Ishikawa (cell line): ENCODE measurements at regions not wholly inside any gene's neighbourhood (a gene's known extent, or its start where the extent isn't known, plus 50 kb on each side); places are given as distances from the start of the nearest gene placed in this dataset.

ENCODE experiments used
- CEBPB ChIP-seq: IDR thresholded peaks from 2 replicates; pipeline ENCODE4 v1.6.1; 2012
- CREB1 ChIP-seq: IDR thresholded peaks from 2 replicates; pipeline ENCODE4 v1.6.1; 2012; ENCODE audit warnings: low read depth
- EGR1 ChIP-seq: IDR thresholded peaks from 2 replicates; pipeline ENCODE4 v1.6.1; 2012
- EP300 ChIP-seq: IDR thresholded peaks from 2 replicates; pipeline ENCODE4 v1.6.1; 2012; ENCODE audit warnings: borderline replicate concordance
- FOXM1 ChIP-seq: IDR thresholded peaks from 2 replicates; pipeline ENCODE4 v1.6.1; 2012; ENCODE audit warnings: low read depth, borderline replicate concordance
- MAX ChIP-seq: IDR thresholded peaks from 2 replicates; pipeline ENCODE4 v1.6.1; 2012
- NFIC ChIP-seq: IDR thresholded peaks from 2 replicates; pipeline ENCODE4 v1.6.1; 2012
- RAD21 ChIP-seq: IDR thresholded peaks from 2 replicates; pipeline ENCODE4 v1.6.1; 2012; ENCODE audit warnings: low read depth
- REST ChIP-seq: IDR thresholded peaks from 2 replicates; pipeline ENCODE4 v1.6.1; 2012; ENCODE audit warnings: low read depth, mild to moderate bottlenecking
- TAF1 ChIP-seq: IDR thresholded peaks from 2 replicates; pipeline ENCODE4 v1.6.1; 2012; ENCODE audit warnings: low read depth, mild to moderate bottlenecking
- TCF12 ChIP-seq: IDR thresholded peaks from 2 replicates; pipeline ENCODE4 v1.6.1; 2012; ENCODE audit warnings: low read depth
- TEAD4 ChIP-seq: IDR thresholded peaks from 2 replicates; pipeline ENCODE4 v1.6.1; 2012
- USF1 ChIP-seq: IDR thresholded peaks from 2 replicates; pipeline ENCODE4 v1.6.1; 2012
- YY1 ChIP-seq: IDR thresholded peaks from 2 replicates; pipeline ENCODE4 v1.6.1; 2012; ENCODE audit warnings: low read depth
- ZBTB7A ChIP-seq: IDR thresholded peaks from 2 replicates; pipeline ENCODE4 v1.6.1; 2012; ENCODE audit warnings: low read depth

GRCh38 chr2:16222326-16222725 is 282.0 kb downstream of the MYCN start:
- TF ChIP-seq MAX (no peak), CREB1 (no peak), REST (no peak), TAF1 (no peak), NFIC (no peak), EP300 (no peak), USF1 (no peak), RAD21 (no peak), CEBPB (no peak), ZBTB7A (no peak), EGR1 (no peak), TCF12 (no peak), TEAD4 (no peak), YY1 (no peak), FOXM1 (no peak)

GRCh38 chr2:16221461-16222010 is 281.2 kb downstream of the MYCN start:
- no peak for TF ChIP-seq TEAD4
- no peak for TF ChIP-seq MAX
- no peak for TF ChIP-seq CREB1
- no peak for TF ChIP-seq ZBTB7A
- no peak for TF ChIP-seq FOXM1
- TF ChIP-seq RAD21, result no peak
- TF ChIP-seq EP300, result no peak
- TF ChIP-seq EGR1, result no peak
- TF ChIP-seq NFIC, result no peak
- TF ChIP-seq CEBPB, result no peak
- no peak for TF ChIP-seq REST
- no peak for TF ChIP-seq USF1
- no peak for TF ChIP-seq YY1
- no peak for TF ChIP-seq TCF12
- TF ChIP-seq TAF1, result no peak

- TF ChIP-seq FOXM1 (no peak), EP300 (no peak), CREB1 (no peak), USF1 (no peak), TCF12 (no peak), TAF1 (no peak), YY1 (no peak), REST (no peak), ZBTB7A (no peak), EGR1 (no peak), TEAD4 (no peak), MAX (no peak), RAD21 (no peak), CEBPB (no peak), NFIC (no peak)
Measured at GRCh38 chr2:16219292-16219975, 279.1 kb downstream of the MYCN start.

GRCh38 chr2:16218625-16219024 is 278.3 kb downstream of the MYCN start:
- TF ChIP-seq RAD21 (peak; percentile 45), ZBTB7A (no peak)
